Activated naive CD4-positive, alpha-beta T cell treated with anti-CD3 and anti-CD28 coated beads, Interleukin-2, amount 10 ng/mL, durations not matched to agents 7 days and 5 days (primary cell): ENCODE measurements at regions not wholly inside any gene's neighbourhood (a gene's known extent, or its start where the extent isn't known, plus 50 kb on each side); places are given as distances from the start of the nearest gene placed in this dataset.

Source experiments
- CTCF ChIA-PET: fragments of 350-600 bp; sonication (Branson Sonifier 250); formaldehyde crosslinking; loops from one replicate; lab custom pipeline; 2021; ENCODE audit warnings: antibody characterized with exemption; lab: Charles Lee
- DNase-seq: peaks from one replicate; pipeline ENCODE4 v3.0.0-alpha.2; 2020
- H3K27ac Mint-ChIP-seq: one replicate; pipeline ENCODE4 v1.8.0; 2021; ENCODE audit warnings: mild to moderate bottlenecking, moderate library complexity, mixed read lengths
- H3K27me3 Mint-ChIP-seq: one replicate; pipeline ENCODE4 v1.8.0; 2021; ENCODE audit warnings: mild to moderate bottlenecking, mixed read lengths
- H3K36me3 Mint-ChIP-seq: one replicate; pipeline ENCODE4 v1.8.0; 2021; ENCODE audit warnings: mixed read lengths
- H3K4me1 Mint-ChIP-seq: one replicate; pipeline ENCODE4 v1.8.0; 2021; ENCODE audit warnings: mixed read lengths
- H3K4me3 Mint-ChIP-seq: one replicate; pipeline ENCODE4 v1.8.0; 2021; ENCODE audit warnings: mild to moderate bottlenecking, moderate library complexity, mixed read lengths
- H3K9me3 Mint-ChIP-seq: one replicate; pipeline ENCODE4 v1.8.0; 2021; ENCODE audit warnings: mixed read lengths

DNA sequence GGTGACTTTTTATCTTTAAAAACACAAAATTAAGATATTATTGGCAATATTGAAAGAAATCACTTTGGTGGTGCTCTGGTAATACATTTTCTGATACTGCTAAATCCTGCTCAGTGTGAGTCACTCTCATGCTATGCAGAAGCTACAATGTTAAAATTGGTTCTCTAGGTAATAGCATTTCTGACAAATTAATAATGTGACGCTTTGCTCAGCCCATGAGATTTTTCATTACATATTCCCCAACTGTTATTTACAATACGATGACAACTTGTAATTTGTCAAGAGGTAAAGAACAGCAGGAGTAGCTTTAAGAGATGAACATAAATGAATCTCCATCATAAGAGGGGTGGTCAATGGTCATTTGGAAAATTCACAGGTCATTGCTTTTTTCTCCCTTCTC, 573.6 kb downstream of the TMEM182 start:
- Mint-ChIP-seq H3K4me1 (no peaks in the 10 kb centered on the region), H3K27me3 (no peaks in the 10 kb centered on the region), H3K4me3 (no peak overlapping the region), H3K9me3 (no peaks in the 10 kb centered on the region), H3K27ac (no peak overlapping the region), H3K36me3 (no peaks in the 10 kb centered on the region)
- CTCF ChIA-PET = no interaction called here
- no peak for DNase-seq

DNA sequence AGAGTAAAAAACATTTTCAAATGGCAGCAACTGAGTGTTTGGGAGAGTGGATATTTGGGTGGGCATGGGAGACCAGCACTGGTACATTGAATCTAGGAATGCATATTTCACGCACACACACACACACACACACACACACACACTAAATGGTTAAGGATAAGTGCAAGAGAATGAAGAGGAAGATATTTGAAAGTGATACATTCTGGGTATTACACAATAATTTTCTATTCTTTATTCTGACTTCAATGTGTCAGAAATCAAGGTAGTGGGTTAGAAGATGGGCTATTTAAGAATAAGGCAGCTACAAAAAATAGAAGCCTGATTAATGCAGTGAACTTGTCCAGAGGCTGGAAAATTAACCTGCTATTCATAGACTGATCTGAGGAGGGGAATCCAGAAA, 577.0 kb downstream of the TMEM182 start:
- DNase-seq = no peak
- H3K4me3 Mint-ChIP-seq = no peak overlapping the region
- CTCF ChIA-PET = no interaction called here
- no peaks in the 10 kb centered on the region for H3K27me3 Mint-ChIP-seq
- no peaks in the 10 kb centered on the region for H3K36me3 Mint-ChIP-seq
- no peaks in the 10 kb centered on the region for H3K9me3 Mint-ChIP-seq
- no peaks in the 10 kb centered on the region for H3K4me1 Mint-ChIP-seq
- H3K27ac Mint-ChIP-seq = no peak overlapping the region

- Mint-ChIP-seq H3K9me3 (peaks cover 3% of the 10 kb centered on the region), H3K4me3 (no peak overlapping the region), H3K27ac (no peak overlapping the region), H3K4me1 (no peaks in the 10 kb centered on the region), H3K27me3 (no peaks in the 10 kb centered on the region), H3K36me3 (no peaks in the 10 kb centered on the region)
- CTCF ChIA-PET = no interaction called here
- no peak for DNase-seq
Observed at GRCh38 chr2:103346780-103347179, 584.9 kb downstream of the TMEM182 start.

DNA sequence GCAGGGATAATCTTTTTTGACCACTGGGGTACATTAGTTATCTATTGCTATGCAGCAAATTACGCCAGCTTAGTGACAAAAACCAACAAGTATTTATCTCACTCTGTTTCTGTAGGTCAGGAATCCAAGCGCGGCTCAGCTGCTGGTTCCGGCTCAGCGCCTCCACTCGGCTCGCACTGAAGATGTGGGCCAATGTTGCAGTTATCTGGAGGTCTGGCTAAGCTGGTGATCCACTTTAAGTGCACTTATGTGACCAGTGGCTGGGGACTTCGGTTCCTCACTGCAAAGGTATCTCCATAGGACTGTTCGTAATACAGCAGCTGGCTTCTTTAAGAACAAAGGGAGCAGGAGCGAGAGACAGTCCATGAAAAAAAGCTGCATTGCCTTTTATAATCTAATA, 591.9 kb downstream of the TMEM182 start:
- Mint-ChIP-seq H3K4me1 (no peaks in the 10 kb centered on the region), H3K36me3 (no peaks in the 10 kb centered on the region), H3K27me3 (no peaks in the 10 kb centered on the region), H3K9me3 (peaks cover 7% of the 10 kb centered on the region), H3K27ac (no peak overlapping the region), H3K4me3 (no peak overlapping the region)
- CTCF ChIA-PET = no interaction called here
- no peak for DNase-seq

- H3K36me3 Mint-ChIP-seq = no peaks in the 10 kb centered on the region
- no peaks in the 10 kb centered on the region for H3K27me3 Mint-ChIP-seq
- peaks cover 7% of the 10 kb centered on the region for H3K9me3 Mint-ChIP-seq
- H3K4me1 Mint-ChIP-seq = no peaks in the 10 kb centered on the region
- H3K4me3 Mint-ChIP-seq = no peak overlapping the region
- CTCF ChIA-PET = no interaction called here
- DNase-seq = no peak
- no peak overlapping the region for H3K27ac Mint-ChIP-seq
Observed at GRCh38 chr2:103355287-103355686, 593.5 kb downstream of the TMEM182 start.

GRCh38 chr2:103361712-103362111, 599.9 kb downstream of the TMEM182 start:
- H3K4me1 Mint-ChIP-seq = no peaks in the 10 kb centered on the region
- no peaks in the 10 kb centered on the region for H3K27me3 Mint-ChIP-seq
- H3K4me3 Mint-ChIP-seq = no peak overlapping the region
- CTCF ChIA-PET = no interaction called here
- no peak overlapping the region for H3K27ac Mint-ChIP-seq
- peaks cover 7% of the 10 kb centered on the region for H3K9me3 Mint-ChIP-seq
- no peak for DNase-seq
- H3K36me3 Mint-ChIP-seq = no peaks in the 10 kb centered on the region

- H3K4me3 Mint-ChIP-seq = no peak overlapping the region
- peaks cover 9% of the 10 kb centered on the region for H3K9me3 Mint-ChIP-seq
- DNase-seq = no peak
- no peaks in the 10 kb centered on the region for H3K36me3 Mint-ChIP-seq
- no peaks in the 10 kb centered on the region for H3K4me1 Mint-ChIP-seq
- H3K27me3 Mint-ChIP-seq = no peaks in the 10 kb centered on the region
- no peak overlapping the region for H3K27ac Mint-ChIP-seq
- CTCF ChIA-PET = no interaction called here
Observed at GRCh38 chr2:103363639-103364038, 601.8 kb downstream of the TMEM182 start.

- H3K27me3 Mint-ChIP-seq = no peaks in the 10 kb centered on the region
- H3K27ac Mint-ChIP-seq = no peak overlapping the region
- peaks cover 12% of the 10 kb centered on the region for H3K9me3 Mint-ChIP-seq
- DNase-seq = no peak
- H3K36me3 Mint-ChIP-seq = no peaks in the 10 kb centered on the region
- no peak overlapping the region for H3K4me3 Mint-ChIP-seq
- no peaks in the 10 kb centered on the region for H3K4me1 Mint-ChIP-seq
- CTCF ChIA-PET = no interaction called here
Observed at GRCh38 chr2:103364177-103364576, 602.3 kb downstream of the TMEM182 start.

GRCh38 chr2:103365071-103365470, 603.2 kb downstream of the TMEM182 start:
- H3K27me3 Mint-ChIP-seq = no peaks in the 10 kb centered on the region
- no peaks in the 10 kb centered on the region for H3K4me1 Mint-ChIP-seq
- H3K4me3 Mint-ChIP-seq = no peak overlapping the region
- H3K9me3 Mint-ChIP-seq = peaks cover 12% of the 10 kb centered on the region
- DNase-seq = no peak
- no peaks in the 10 kb centered on the region for H3K36me3 Mint-ChIP-seq
- CTCF ChIA-PET = no interaction called here
- no peak overlapping the region for H3K27ac Mint-ChIP-seq

GRCh38 chr2:103367877-103368276, 606.0 kb downstream of the TMEM182 start:
- H3K27ac Mint-ChIP-seq = no peak overlapping the region
- H3K9me3 Mint-ChIP-seq = peaks cover 12% of the 10 kb centered on the region
- H3K4me1 Mint-ChIP-seq = no peaks in the 10 kb centered on the region
- CTCF ChIA-PET = no interaction called here
- H3K36me3 Mint-ChIP-seq = no peaks in the 10 kb centered on the region
- H3K4me3 Mint-ChIP-seq = no peak overlapping the region
- DNase-seq = no peak
- H3K27me3 Mint-ChIP-seq = no peaks in the 10 kb centered on the region

GRCh38 chr2:103383541-103383940, 621.7 kb downstream of the TMEM182 start:
- Mint-ChIP-seq H3K27ac (no peak overlapping the region), H3K36me3 (no peaks in the 10 kb centered on the region), H3K27me3 (no peaks in the 10 kb centered on the region), H3K9me3 (peaks cover 12% of the 10 kb centered on the region), H3K4me3 (no peak overlapping the region), H3K4me1 (no peaks in the 10 kb centered on the region)
- CTCF ChIA-PET = no interaction called here
- DNase-seq = no peak

DNA sequence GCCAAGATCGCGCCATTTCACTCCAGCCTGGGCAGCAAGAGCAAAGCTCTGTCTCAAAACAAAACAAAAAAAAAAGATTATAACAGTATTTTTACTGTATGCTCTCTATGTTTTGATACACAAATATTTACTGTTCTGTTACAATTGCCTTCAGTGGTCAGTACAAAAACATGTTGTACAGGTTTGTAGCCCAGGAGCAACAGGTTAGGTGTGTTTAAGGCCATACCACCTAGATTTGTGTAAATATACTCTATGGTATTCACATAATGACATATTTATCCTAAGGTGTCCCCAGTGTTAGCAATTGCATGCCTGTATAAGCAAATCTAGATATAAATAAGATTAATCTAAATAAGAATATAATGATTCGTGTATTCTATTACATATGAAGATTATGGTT, 625.0 kb downstream of the TMEM182 start:
- DNase-seq = no peak
- H3K4me1 Mint-ChIP-seq = no peaks in the 10 kb centered on the region
- H3K27me3 Mint-ChIP-seq = no peaks in the 10 kb centered on the region
- H3K4me3 Mint-ChIP-seq = no peak overlapping the region
- CTCF ChIA-PET = no interaction called here
- H3K27ac Mint-ChIP-seq = no peak overlapping the region
- H3K36me3 Mint-ChIP-seq = no peaks in the 10 kb centered on the region
- peaks cover 8% of the 10 kb centered on the region for H3K9me3 Mint-ChIP-seq

DNA sequence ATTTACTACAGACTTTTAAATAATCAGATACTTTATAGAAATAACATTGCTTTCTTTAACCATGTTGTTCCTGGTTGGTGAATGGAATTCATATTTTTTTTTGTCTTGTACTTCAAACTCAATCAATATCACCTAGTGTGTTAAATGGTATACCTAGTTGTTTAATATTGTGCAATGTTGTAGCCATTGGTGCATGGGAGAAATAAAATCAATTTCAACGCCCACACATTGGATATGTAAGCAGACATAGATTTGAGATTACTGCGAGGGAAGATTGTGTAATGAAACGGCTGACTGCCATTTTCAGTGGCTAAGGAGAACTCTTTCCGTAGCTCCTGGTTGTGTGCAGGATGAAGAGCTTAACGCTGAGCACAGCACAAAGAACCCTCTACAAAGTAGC, 626.1 kb downstream of the TMEM182 start:
- CTCF ChIA-PET = no interaction called here
- no peak for DNase-seq
- no peaks in the 10 kb centered on the region for H3K4me1 Mint-ChIP-seq
- H3K9me3 Mint-ChIP-seq = peaks cover 5% of the 10 kb centered on the region
- no peaks in the 10 kb centered on the region for H3K36me3 Mint-ChIP-seq
- H3K27me3 Mint-ChIP-seq = no peaks in the 10 kb centered on the region
- H3K27ac Mint-ChIP-seq = no peak overlapping the region
- H3K4me3 Mint-ChIP-seq = no peak overlapping the region

GRCh38 chr2:103396152-103396551, 634.3 kb downstream of the TMEM182 start:
- H3K36me3 Mint-ChIP-seq = no peaks in the 10 kb centered on the region
- CTCF ChIA-PET = no interaction called here
- H3K4me1 Mint-ChIP-seq = no peaks in the 10 kb centered on the region
- no peak overlapping the region for H3K27ac Mint-ChIP-seq
- no peaks in the 10 kb centered on the region for H3K9me3 Mint-ChIP-seq
- no peak overlapping the region for H3K4me3 Mint-ChIP-seq
- no peak for DNase-seq
- no peaks in the 10 kb centered on the region for H3K27me3 Mint-ChIP-seq

DNA sequence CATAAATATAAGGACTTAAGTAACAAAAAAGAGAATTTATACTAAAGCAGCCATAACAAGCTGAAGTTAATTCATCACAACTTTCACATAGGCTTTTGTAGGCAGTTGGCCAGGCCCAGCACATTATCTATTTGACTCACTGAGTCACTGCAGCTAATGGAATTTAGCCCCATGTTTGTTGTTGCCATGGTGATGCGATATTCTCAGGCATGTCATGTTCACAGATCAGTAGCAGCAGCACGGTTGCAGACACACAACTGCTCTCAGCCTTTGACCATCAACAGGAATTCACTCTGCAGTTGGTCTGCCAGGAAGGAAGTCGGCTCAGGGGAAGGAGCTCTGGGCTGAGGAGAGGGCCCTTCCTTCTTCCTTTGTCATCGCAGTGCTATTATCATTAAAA, 639.8 kb downstream of the TMEM182 start:
- Mint-ChIP-seq H3K4me3 (no peak overlapping the region), H3K9me3 (no peaks in the 10 kb centered on the region), H3K27ac (no peak overlapping the region), H3K36me3 (no peaks in the 10 kb centered on the region), H3K27me3 (no peaks in the 10 kb centered on the region), H3K4me1 (no peaks in the 10 kb centered on the region)
- CTCF ChIA-PET = no interaction called here
- no peak for DNase-seq

DNA sequence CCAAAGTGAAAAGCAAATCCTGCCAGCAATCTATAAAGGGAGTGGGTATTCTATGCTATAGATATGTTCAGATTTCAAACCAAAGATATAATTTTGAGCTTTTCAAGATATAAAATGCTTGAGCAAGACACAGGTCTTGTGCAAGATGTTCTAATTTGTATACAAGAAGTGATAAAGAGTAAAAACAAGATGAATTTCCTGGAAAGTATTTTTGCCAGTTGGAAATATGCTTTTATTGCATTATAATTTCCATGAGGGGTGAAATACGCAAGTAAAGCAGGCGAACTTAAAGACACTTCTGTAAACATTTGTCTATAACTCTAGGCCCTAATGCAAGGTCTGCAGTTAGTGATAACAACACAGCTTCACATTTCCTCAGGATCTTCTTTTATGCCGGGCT, 640.5 kb downstream of the TMEM182 start:
- Mint-ChIP-seq H3K36me3 (no peaks in the 10 kb centered on the region), H3K27me3 (no peaks in the 10 kb centered on the region), H3K27ac (no peak overlapping the region), H3K4me3 (no peak overlapping the region), H3K9me3 (no peaks in the 10 kb centered on the region), H3K4me1 (no peaks in the 10 kb centered on the region)
- DNase-seq = no peak
- CTCF ChIA-PET = no interaction called here
